ENCODE measurements at regions not wholly inside any gene's neighbourhood (a gene's known extent, or its start where the extent isn't known, plus 50 kb on each side); places are given as distances from the start of the nearest gene placed in this dataset.

GRCh38 chr9:22237497-22238363 lies 208.9 kb upstream of the DMRTA1 start:
- WGBS (ENCODE audit: extremely low coverage, insufficient read length, low lambda C conversion rate): no CpG with 5 or more reads among the region's 3 CpGs
- H3K79me2 ChIP-seq (ENCODE audit: insufficient read depth, low read length): no peaks in the 10 kb centered on the region
- no peak overlapping the region for H4K91ac ChIP-seq (ENCODE audit: insufficient read length, low read depth, low read length)
- Mint-ChIP-seq H3K4me3 (no peak overlapping the region), H3K27ac (no peak overlapping the region; a peak in 1 of 7 replicates), H3K9me3 (peaks cover 0 to under 1% of the 10 kb centered on the region in 2 experiments; a peak in 1 of 5 replicates), H3K36me3 (ENCODE audit: insufficient read depth in 1 of 3, low read depth in 3 of 3) (no peaks in the 10 kb centered on the region), H3K4me1 (peaks cover 12 to 15% of the 10 kb centered on the region in 2 experiments), H3K27me3 (ENCODE audit: low read depth) (peaks cover under 1% of the 10 kb centered on the region; the same call in 1 of the 2 replicates)
- no peak overlapping the region for H2AK5ac ChIP-seq (ENCODE audit: insufficient read length, low read length)
- no peak overlapping the region for H4K8ac ChIP-seq (replicated peaks; ENCODE audit: insufficient read length, low read depth, low read length)
- H3K27me3 ChIP-seq (ENCODE audit: insufficient read depth, low read length): no peaks in the 10 kb centered on the region
- no peak overlapping the region for H3K18ac ChIP-seq (ENCODE audit: insufficient read length, low read depth, low read length)
- H3K27ac ChIP-seq (ENCODE audit: insufficient read length, low read depth, low read length): no peak overlapping the region
- H4K5ac ChIP-seq (ENCODE audit: insufficient read length, low read depth, low read length): no peak overlapping the region
- H2AFZ ChIP-seq (ENCODE audit: low read length): no peak overlapping the region
- no peak overlapping the region for H3T11ph ChIP-seq (ENCODE audit: low read length)
- H3K14ac ChIP-seq (ENCODE audit: insufficient read depth, low read length): no peak overlapping the region
- H4K20me1 ChIP-seq (ENCODE audit: control insufficient read depth, insufficient read depth, insufficient read length): no peaks in the 10 kb centered on the region
- H2BK20ac ChIP-seq (ENCODE audit: low read depth, low read length, poor library complexity, severe bottlenecking): no peak overlapping the region
- H3K79me1 ChIP-seq (ENCODE audit: insufficient read depth, low read depth, low read length, poor library complexity, severe bottlenecking): no peaks in the 10 kb centered on the region
- TF ChIP-seq, protein P1, sequence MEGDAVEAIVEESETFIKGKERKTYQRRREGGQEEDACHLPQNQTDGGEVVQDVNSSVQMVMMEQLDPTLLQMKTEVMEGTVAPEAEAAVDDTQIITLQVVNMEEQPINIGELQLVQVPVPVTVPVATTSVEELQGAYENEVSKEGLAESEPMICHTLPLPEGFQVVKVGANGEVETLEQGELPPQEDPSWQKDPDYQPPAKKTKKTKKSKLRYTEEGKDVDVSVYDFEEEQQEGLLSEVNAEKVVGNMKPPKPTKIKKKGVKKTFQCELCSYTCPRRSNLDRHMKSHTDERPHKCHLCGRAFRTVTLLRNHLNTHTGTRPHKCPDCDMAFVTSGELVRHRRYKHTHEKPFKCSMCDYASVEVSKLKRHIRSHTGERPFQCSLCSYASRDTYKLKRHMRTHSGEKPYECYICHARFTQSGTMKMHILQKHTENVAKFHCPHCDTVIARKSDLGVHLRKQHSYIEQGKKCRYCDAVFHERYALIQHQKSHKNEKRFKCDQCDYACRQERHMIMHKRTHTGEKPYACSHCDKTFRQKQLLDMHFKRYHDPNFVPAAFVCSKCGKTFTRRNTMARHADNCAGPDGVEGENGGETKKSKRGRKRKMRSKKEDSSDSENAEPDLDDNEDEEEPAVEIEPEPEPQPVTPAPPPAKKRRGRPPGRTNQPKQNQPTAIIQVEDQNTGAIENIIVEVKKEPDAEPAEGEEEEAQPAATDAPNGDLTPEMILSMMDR (conservative IDR thresholded peaks at IDR 0.05): no peak
- no peaks in the 10 kb centered on the region for H3K23me2 ChIP-seq (ENCODE audit: insufficient read length, low read depth, low read length, poor library complexity, severe bottlenecking)
- H3K56ac ChIP-seq (ENCODE audit: insufficient read length, low read depth, low read length): no peak overlapping the region
- no peak overlapping the region for H3K23ac ChIP-seq (ENCODE audit: insufficient read length, low read depth, low read length)
- H3K9me3 ChIP-seq (ENCODE audit: control insufficient read depth, low read depth, low read length): no peaks in the 10 kb centered on the region
- no peak overlapping the region for H2BK12ac ChIP-seq (ENCODE audit: insufficient read length, low read depth, low read length)
- DNase-seq: no peak
- no peak overlapping the region for H2BK120ac ChIP-seq (ENCODE audit: low read depth, low read length, poor library complexity, severe bottlenecking)
- H3K9ac ChIP-seq (ENCODE audit: extremely low read depth, insufficient read length, low read length): no peak overlapping the region
- H2BK15ac ChIP-seq (ENCODE audit: low read depth, low read length): no peak overlapping the region
- H2BK5ac ChIP-seq (ENCODE audit: insufficient read length, low read length): no peak overlapping the region
- no peaks in the 10 kb centered on the region for H3K4me1 ChIP-seq (ENCODE audit: insufficient read depth, low read length)
- H3K4ac ChIP-seq (ENCODE audit: low read depth, low read length): no peak overlapping the region
- no peak overlapping the region for H3K4me2 ChIP-seq (ENCODE audit: insufficient read depth, insufficient read length, low read length)

All from H9 (cell line).